Keratinocyte (primary cell): ENCODE measurements at regions not wholly inside any gene's neighbourhood (a gene's known extent, or its start where the extent isn't known, plus 50 kb on each side); places are given as distances from the start of the nearest gene placed in this dataset.

Experiments used
- DNase-seq: peaks from one replicate; pipeline ENCODE4 v3.0.0-alpha.2; 2011; ENCODE audit warnings: low read depth, missing footprints, low spot score
- FAIRE-seq: peaks from 2 replicates; lab custom pipeline; 2011; peaks lifted over from hg19 to GRCh38; lab: Jason Lieb, UNC
- H2AFZ ChIP-seq: 2 replicates; pipeline ENCODE4 v1.6.0; 2012; ENCODE audit warnings: low read length, control low read depth, inconsistent platforms; ENCODE audit not compliant: control insufficient read depth
- H3K27ac ChIP-seq: 2 replicates; pipeline ENCODE4 v1.5.1; 2011; ENCODE audit warnings: low read length; ENCODE audit not compliant: control insufficient read depth, insufficient read depth
- H3K27me3 ChIP-seq: 3 replicates; pipeline ENCODE4 v1.6.0; 2011; ENCODE audit warnings: low read length; ENCODE audit not compliant: control insufficient read depth, insufficient read depth; ENCODE audit errors: extremely low read depth
- H3K36me3 ChIP-seq, 2 experiments: 2 replicates in 1 of 2; 3 replicates in 1 of 2; pipeline ENCODE4 v1.5.1; 2011; ENCODE audit warnings: low read length in 2 of 2, mild to moderate bottlenecking in 1 of 2; ENCODE audit not compliant: control insufficient read depth in 2 of 2, insufficient read depth in 2 of 2; ENCODE audit errors: extremely low read depth in 1 of 2
- H3K4me1 ChIP-seq: 3 replicates; pipeline ENCODE4 v1.5.1; 2011; ENCODE audit warnings: low read length; ENCODE audit not compliant: control insufficient read depth, insufficient read depth; ENCODE audit errors: extremely low read depth
- H3K4me2 ChIP-seq: 3 replicates; pipeline ENCODE4 v1.6.0; 2011; ENCODE audit warnings: low read depth, low read length; ENCODE audit not compliant: control insufficient read depth, insufficient read depth; ENCODE audit errors: extremely low read depth
- H3K4me3 ChIP-seq, 3 experiments: fragments of 200-600 bp in 1 of 3; sonication (generic) in 1 of 3; 2 replicates in 2 of 3; 3 replicates in 1 of 3; pipeline ENCODE4 v1.5.1; 2011 to 2016; ENCODE audit warnings: low read length in 3 of 3, mild to moderate bottlenecking in 3 of 3, control low read depth in 2 of 3, inconsistent platforms in 1 of 3, low read depth in 1 of 3, mixed read lengths in 1 of 3, mixed run types in 1 of 3, moderate library complexity in 1 of 3; ENCODE audit not compliant: control insufficient read depth in 2 of 3, insufficient read depth in 2 of 3; ENCODE audit errors: extremely low read depth in 1 of 3
- H3K79me2 ChIP-seq: 2 replicates; pipeline ENCODE4 v1.6.0; 2012; ENCODE audit warnings: low read length; ENCODE audit not compliant: control insufficient read depth, insufficient read depth
- H3K9ac ChIP-seq: 3 replicates; pipeline ENCODE4 v1.6.0; 2011; ENCODE audit warnings: low read length; ENCODE audit not compliant: control insufficient read depth, insufficient read depth; ENCODE audit errors: extremely low read depth
- H3K9me1 ChIP-seq: 3 replicates; pipeline ENCODE4 v1.6.0; 2011; ENCODE audit warnings: low read length; ENCODE audit not compliant: control insufficient read depth, insufficient read depth; ENCODE audit errors: extremely low read depth
- H3K9me3 ChIP-seq: 2 replicates; pipeline ENCODE4 v1.5.1; 2012; ENCODE audit warnings: low read depth, low read length; ENCODE audit not compliant: control insufficient read depth
- H4K20me1 ChIP-seq: 3 replicates; pipeline ENCODE4 v1.6.0; 2011; ENCODE audit warnings: low read length; ENCODE audit not compliant: control insufficient read depth, insufficient read depth; ENCODE audit errors: extremely low read depth
- EZH2 ChIP-seq: IDR thresholded peaks from one replicate; pipeline ENCODE4 v1.6.1; 2012; ENCODE audit warnings: inconsistent platforms, mild to moderate bottlenecking, low read length, moderate library complexity
- dilution Hi-C: fragments of 300-500 bp; cut with MboI; formaldehyde crosslinking; loops from one replicate; pipeline ENCODE4 v1.7.0; 2020; ENCODE audit warnings: low sequenced_read_pairs; ENCODE audit not compliant: extremely low pct_ligation_motif_present
- TF ChIP-seq, protein P1 (sequence below), 3 experiments: IDR thresholded peaks in 1 of 3; conservative IDR thresholded peaks in 1 of 3; optimal IDR thresholded peaks in 1 of 3; 2 replicates in 2 of 3; 3 replicates in 1 of 3; pipeline versions ENCODE3 to v1.5.1; 2011; ENCODE audit warnings: low read length in 3 of 3, mild to moderate bottlenecking in 3 of 3, moderate library complexity in 2 of 3, control low read depth in 1 of 3, inconsistent platforms in 1 of 3; ENCODE audit not compliant: insufficient read depth in 2 of 3; ENCODE audit errors: extremely low read depth in 1 of 3

DNA sequence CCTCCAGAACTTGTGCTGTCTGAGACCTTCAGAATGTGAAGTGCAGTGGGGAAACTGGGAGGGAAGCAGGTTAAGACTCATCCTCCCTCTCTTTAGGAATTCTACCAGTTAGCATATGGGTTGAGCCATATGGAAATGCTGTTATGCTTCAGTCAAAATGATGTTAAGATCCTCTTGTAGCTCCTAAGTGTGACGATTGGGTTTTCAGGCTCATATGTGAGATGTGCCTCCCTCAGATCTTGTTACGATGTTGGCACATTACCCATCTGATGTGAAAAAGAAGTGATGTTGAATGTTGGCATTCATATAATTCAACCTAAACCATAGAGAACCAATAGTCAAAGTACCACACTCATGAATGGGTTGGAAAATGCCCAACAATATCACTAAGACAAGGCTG, 67.8 kb upstream of the IPO5 start:
- Histone ChIP-seq H3K36me3 (no peaks in the 10 kb centered on the region), H3K4me3 (no peak overlapping the region), H3K9me3 (no peaks in the 10 kb centered on the region), H4K20me1 (no peaks in the 10 kb centered on the region), H3K27ac (no peak overlapping the region), H2AFZ (no peak overlapping the region), H3K27me3 (peaks cover 4% of the 10 kb centered on the region), H3K79me2 (no peaks in the 10 kb centered on the region), H3K9me1 (no peaks in the 10 kb centered on the region), H3K9ac (no peak overlapping the region), H3K4me2 (no peak overlapping the region), H3K4me1 (no peaks in the 10 kb centered on the region)
- dilution Hi-C loops = no loop called here
- FAIRE-seq = no peak
- TF ChIP-seq, protein P1, sequence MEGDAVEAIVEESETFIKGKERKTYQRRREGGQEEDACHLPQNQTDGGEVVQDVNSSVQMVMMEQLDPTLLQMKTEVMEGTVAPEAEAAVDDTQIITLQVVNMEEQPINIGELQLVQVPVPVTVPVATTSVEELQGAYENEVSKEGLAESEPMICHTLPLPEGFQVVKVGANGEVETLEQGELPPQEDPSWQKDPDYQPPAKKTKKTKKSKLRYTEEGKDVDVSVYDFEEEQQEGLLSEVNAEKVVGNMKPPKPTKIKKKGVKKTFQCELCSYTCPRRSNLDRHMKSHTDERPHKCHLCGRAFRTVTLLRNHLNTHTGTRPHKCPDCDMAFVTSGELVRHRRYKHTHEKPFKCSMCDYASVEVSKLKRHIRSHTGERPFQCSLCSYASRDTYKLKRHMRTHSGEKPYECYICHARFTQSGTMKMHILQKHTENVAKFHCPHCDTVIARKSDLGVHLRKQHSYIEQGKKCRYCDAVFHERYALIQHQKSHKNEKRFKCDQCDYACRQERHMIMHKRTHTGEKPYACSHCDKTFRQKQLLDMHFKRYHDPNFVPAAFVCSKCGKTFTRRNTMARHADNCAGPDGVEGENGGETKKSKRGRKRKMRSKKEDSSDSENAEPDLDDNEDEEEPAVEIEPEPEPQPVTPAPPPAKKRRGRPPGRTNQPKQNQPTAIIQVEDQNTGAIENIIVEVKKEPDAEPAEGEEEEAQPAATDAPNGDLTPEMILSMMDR (optimal IDR thresholded peaks at IDR 0.05 in 1 of 3, IDR thresholded peaks at IDR 0.05 in 1 of 3, conservative IDR thresholded peaks at IDR 0.05 in 1 of 3; ENCODE audit: extremely low read depth in 1 of 3, insufficient read depth in 2 of 3, low read length in 3 of 3) = no peak
- TF ChIP-seq EZH2 = no peak
- no peak for DNase-seq

DNA sequence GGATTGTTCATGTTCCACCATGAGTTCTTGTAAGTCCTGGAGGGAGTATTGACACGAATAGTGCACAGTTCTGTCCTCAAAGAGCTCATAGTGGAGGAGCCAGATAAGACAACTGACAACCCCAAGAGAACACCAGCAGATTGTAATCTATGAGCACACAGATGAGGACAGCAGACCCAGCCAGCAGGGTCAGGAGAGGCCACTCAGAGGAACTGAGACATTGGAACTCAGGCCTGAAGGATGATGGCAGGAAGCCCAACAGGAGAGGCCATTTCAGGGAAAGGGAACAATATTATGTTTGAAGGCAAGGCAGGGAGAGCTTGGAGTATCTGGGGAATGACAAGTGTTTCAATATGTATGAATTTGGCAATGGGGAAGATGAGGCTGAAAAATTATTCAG, 63.7 kb upstream of the IPO5 start:
- no peak for DNase-seq
- H3K4me1 ChIP-seq = no peaks in the 10 kb centered on the region
- H3K9me1 ChIP-seq = no peaks in the 10 kb centered on the region
- TF ChIP-seq EZH2 = no peak
- TF ChIP-seq, protein P1 (optimal IDR thresholded peaks at IDR 0.05 in 1 of 3, IDR thresholded peaks at IDR 0.05 in 1 of 3, conservative IDR thresholded peaks at IDR 0.05 in 1 of 3; ENCODE audit: extremely low read depth in 1 of 3, insufficient read depth in 2 of 3, low read length in 3 of 3) = no peak
- H3K27me3 ChIP-seq = no peaks in the 10 kb centered on the region
- no peak for FAIRE-seq
- dilution Hi-C loops = no loop called here
- no peaks in the 10 kb centered on the region for H3K79me2 ChIP-seq
- no peak overlapping the region for H3K9ac ChIP-seq
- no peaks in the 10 kb centered on the region for H4K20me1 ChIP-seq
- no peak overlapping the region for H2AFZ ChIP-seq
- no peak overlapping the region for H3K4me2 ChIP-seq
- no peaks in the 10 kb centered on the region for H3K36me3 ChIP-seq
- H3K4me3 ChIP-seq = no peak overlapping the region
- H3K27ac ChIP-seq = no peak overlapping the region
- H3K9me3 ChIP-seq = no peaks in the 10 kb centered on the region
